ENCODE measurements at regions not wholly inside any gene's neighbourhood (a gene's known extent, or its start where the extent isn't known, plus 50 kb on each side); places are given as distances from the start of the nearest gene placed in this dataset.

DNA sequence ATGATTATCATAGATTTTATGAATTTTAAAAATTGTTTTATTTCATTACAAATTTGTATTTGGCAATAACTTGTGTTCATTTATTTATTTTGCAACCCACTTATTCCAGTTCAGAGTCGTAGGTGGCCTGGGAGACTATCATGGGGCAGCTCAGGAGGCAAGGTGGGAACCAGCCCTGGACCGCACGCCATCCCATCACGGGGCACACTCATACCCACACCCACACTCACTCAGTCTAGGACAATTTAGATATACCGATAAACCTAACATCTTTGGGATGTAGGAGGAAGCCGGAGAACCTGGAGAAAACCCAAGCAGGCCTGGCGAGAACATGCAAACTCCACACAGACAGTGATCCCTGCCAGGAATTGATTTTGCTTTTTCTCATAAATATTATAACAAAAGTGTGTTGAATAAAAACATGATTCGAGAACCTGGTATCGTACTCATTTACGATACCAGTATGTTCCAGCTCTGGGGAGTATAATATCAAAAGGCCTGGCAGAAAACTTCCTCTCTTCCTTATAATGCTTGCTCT, 205.3 kb downstream of the NFKBIZ start:
- DNase-seq (ENCODE audit: insufficient read length, low spot score, missing footprints) = no peak

DNA sequence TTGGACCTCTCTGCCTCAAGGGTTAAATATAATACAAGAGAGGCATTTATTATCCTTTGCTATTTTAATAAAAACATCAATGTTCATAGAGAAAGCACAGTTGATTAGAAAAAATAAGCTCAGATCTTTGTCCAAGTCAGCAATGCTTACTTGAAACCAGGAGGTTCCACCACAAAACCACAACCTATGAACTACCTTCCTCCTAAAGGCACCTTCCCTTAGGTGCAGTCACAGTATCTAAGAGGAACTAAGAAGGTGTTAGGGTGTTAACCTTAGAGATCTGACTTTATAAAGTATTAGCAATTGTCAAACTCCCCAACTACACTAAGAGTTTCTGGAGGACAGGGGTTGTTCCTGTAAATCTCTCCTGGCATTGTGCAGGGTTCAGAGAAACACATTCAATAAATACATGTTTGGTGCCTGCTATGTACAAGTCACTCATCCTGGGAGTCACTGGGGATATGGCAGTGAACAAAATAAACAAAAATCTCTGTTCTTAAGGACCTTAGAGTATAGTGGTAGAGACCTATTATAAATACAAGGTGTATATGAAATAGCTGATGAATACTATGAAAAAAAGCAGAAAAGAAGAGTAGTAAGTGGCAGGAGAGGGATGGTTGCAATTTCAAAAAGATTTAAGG, 208.6 kb downstream of the NFKBIZ start:
- H3K4me1 ChIP-seq (ENCODE audit: insufficient read depth, low read length) = peaks cover 14% of the 10 kb centered on the region
- H3K79me2 ChIP-seq (ENCODE audit: insufficient read depth, low read length) = no peaks in the 10 kb centered on the region
- TF ChIP-seq, protein P1, sequence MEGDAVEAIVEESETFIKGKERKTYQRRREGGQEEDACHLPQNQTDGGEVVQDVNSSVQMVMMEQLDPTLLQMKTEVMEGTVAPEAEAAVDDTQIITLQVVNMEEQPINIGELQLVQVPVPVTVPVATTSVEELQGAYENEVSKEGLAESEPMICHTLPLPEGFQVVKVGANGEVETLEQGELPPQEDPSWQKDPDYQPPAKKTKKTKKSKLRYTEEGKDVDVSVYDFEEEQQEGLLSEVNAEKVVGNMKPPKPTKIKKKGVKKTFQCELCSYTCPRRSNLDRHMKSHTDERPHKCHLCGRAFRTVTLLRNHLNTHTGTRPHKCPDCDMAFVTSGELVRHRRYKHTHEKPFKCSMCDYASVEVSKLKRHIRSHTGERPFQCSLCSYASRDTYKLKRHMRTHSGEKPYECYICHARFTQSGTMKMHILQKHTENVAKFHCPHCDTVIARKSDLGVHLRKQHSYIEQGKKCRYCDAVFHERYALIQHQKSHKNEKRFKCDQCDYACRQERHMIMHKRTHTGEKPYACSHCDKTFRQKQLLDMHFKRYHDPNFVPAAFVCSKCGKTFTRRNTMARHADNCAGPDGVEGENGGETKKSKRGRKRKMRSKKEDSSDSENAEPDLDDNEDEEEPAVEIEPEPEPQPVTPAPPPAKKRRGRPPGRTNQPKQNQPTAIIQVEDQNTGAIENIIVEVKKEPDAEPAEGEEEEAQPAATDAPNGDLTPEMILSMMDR (IDR thresholded peaks at IDR 0.05; ENCODE audit: extremely low read depth, low read depth, low read length) = no peak
- no peak for DNase-seq (ENCODE audit: insufficient read length, low spot score, missing footprints)
- H2AFZ ChIP-seq (ENCODE audit: low read length) = no peak overlapping the region
- H3K9me3 ChIP-seq (ENCODE audit: low read depth, low read length) = no peaks in the 10 kb centered on the region
- no peaks in the 10 kb centered on the region for H4K20me1 ChIP-seq (ENCODE audit: insufficient read depth, low read length)
- no peak overlapping the region for H3K27ac ChIP-seq (ENCODE audit: low read depth, low read length)
- H3K27me3 ChIP-seq (ENCODE audit: insufficient read depth, low read length) = no peaks in the 10 kb centered on the region
- no peak overlapping the region for H3K4me3 ChIP-seq (ENCODE audit: insufficient read depth, low read length)
- H3K36me3 ChIP-seq (ENCODE audit: insufficient read depth, low read length) = no peaks in the 10 kb centered on the region
- H3K4me2 ChIP-seq (ENCODE audit: insufficient read depth, low read length) = no peak overlapping the region

More for the DNA sequence above, 205.3 kb downstream of the NFKBIZ start:
- H3K4me1 ChIP-seq (ENCODE audit: insufficient read depth, low read length) = peaks cover 13% of the 10 kb centered on the region
- H2AFZ ChIP-seq (ENCODE audit: low read length) = no peak overlapping the region
- H3K9me3 ChIP-seq (ENCODE audit: low read depth, low read length) = no peaks in the 10 kb centered on the region
- H3K4me2 ChIP-seq (ENCODE audit: insufficient read depth, low read length) = no peak overlapping the region
- no peaks in the 10 kb centered on the region for H3K36me3 ChIP-seq (ENCODE audit: insufficient read depth, low read length)
- no peak overlapping the region for H3K27ac ChIP-seq (ENCODE audit: low read depth, low read length)
- H3K4me3 ChIP-seq (ENCODE audit: insufficient read depth, low read length) = no peak overlapping the region
- no peaks in the 10 kb centered on the region for H4K20me1 ChIP-seq (ENCODE audit: insufficient read depth, low read length)
- no peaks in the 10 kb centered on the region for H3K27me3 ChIP-seq (ENCODE audit: insufficient read depth, low read length)
- TF ChIP-seq, protein P1 (IDR thresholded peaks at IDR 0.05; ENCODE audit: extremely low read depth, low read depth, low read length) = no peak
- no peaks in the 10 kb centered on the region for H3K79me2 ChIP-seq (ENCODE audit: insufficient read depth, low read length)

DNA sequence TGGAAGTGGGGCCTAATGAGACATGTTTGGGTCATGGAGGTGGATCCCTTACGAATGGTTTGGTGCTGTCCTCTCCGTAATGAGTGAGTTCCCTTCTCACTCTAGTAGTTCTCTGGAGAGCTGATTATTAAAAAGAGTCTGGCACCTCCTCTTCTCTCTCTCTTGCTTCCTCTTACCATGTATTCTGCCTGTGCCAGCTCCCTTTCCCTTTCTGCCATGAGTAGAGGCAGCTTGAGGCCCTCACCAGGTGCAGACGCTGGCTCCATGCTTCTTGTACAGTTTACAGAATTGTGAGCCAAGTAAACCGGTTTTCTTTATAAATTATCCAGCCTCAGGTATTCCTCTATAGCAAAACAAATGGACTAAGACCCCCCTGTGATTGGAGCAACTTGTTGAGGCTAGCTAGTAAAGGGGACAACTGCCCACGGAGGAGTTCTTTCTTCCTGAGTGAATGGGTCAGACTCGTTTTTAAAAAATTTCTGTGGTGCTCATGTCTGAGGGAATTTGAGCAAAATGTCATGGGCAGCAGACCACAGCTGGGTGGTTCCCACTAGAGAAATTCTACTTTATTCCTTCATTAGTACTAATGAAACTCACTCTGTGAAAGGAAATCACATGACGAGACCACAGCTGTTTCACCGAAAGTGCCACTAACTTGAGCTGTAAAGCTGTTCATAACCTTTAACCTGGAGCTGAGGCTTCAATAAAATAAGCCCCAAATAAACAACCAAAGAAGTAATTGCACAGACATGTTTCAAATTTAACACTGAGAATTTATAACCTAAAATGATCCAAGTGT, 210.0 kb downstream of the NFKBIZ start:
- TF ChIP-seq, protein P1 (IDR thresholded peaks at IDR 0.05; ENCODE audit: extremely low read depth, low read depth, low read length) = no peak
- Histone ChIP-seq H3K4me1 (ENCODE audit: insufficient read depth, low read length) (peaks cover 3% of the 10 kb centered on the region), H3K27me3 (ENCODE audit: insufficient read depth, low read length) (no peaks in the 10 kb centered on the region), H3K36me3 (ENCODE audit: insufficient read depth, low read length) (no peaks in the 10 kb centered on the region), H3K4me3 (ENCODE audit: insufficient read depth, low read length) (no peak overlapping the region), H3K27ac (ENCODE audit: low read depth, low read length) (no peak overlapping the region), H2AFZ (ENCODE audit: low read length) (no peak overlapping the region), H3K79me2 (ENCODE audit: insufficient read depth, low read length) (no peaks in the 10 kb centered on the region), H3K9me3 (ENCODE audit: low read depth, low read length) (no peaks in the 10 kb centered on the region), H3K4me2 (ENCODE audit: insufficient read depth, low read length) (no peak overlapping the region), H4K20me1 (ENCODE audit: insufficient read depth, low read length) (no peaks in the 10 kb centered on the region)
- DNase-seq (ENCODE audit: insufficient read length, low spot score, missing footprints) = no peak

DNA sequence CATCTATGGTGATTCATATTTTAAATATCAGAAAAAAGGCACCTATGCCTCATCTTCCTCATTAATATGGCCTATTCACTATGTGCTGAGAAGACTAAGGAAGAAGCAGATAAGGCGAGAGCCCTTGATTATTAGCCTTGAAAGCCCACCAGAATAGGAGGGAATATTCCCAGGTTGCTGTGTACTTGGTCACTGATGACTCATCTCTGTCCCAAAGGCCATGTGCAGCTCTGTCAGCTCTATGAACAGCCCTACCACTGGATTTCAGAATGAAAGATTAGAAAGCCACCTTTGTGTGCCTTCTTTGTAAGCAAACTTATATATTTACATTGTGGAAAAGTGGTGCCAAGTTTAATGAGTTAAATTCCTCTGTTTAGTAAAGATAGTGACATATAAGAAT, 211.5 kb downstream of the NFKBIZ start:
- Histone ChIP-seq H3K79me2 (ENCODE audit: insufficient read depth, low read length) (no peaks in the 10 kb centered on the region), H3K4me2 (ENCODE audit: insufficient read depth, low read length) (no peak overlapping the region), H3K4me3 (ENCODE audit: insufficient read depth, low read length) (no peak overlapping the region), H3K27ac (ENCODE audit: low read depth, low read length) (no peak overlapping the region), H3K4me1 (ENCODE audit: insufficient read depth, low read length) (peaks cover 3% of the 10 kb centered on the region), H3K9me3 (ENCODE audit: low read depth, low read length) (no peaks in the 10 kb centered on the region), H3K36me3 (ENCODE audit: insufficient read depth, low read length) (no peaks in the 10 kb centered on the region), H3K27me3 (ENCODE audit: insufficient read depth, low read length) (no peaks in the 10 kb centered on the region), H4K20me1 (ENCODE audit: insufficient read depth, low read length) (no peaks in the 10 kb centered on the region), H2AFZ (ENCODE audit: low read length) (no peak overlapping the region)
- no peak for DNase-seq (ENCODE audit: insufficient read length, low spot score, missing footprints)
- TF ChIP-seq, protein P1 (IDR thresholded peaks at IDR 0.05; ENCODE audit: extremely low read depth, low read depth, low read length) = no peak
